ENCODE measurements at regions not wholly inside any gene's neighbourhood (a gene's known extent, or its start where the extent isn't known, plus 50 kb on each side); places are given as distances from the start of the nearest gene placed in this dataset.

GRCh38 chr13:58680115-58680514 is 1048.6 kb downstream of the PCDH17 start:
- TF ChIP-seq, protein P1, sequence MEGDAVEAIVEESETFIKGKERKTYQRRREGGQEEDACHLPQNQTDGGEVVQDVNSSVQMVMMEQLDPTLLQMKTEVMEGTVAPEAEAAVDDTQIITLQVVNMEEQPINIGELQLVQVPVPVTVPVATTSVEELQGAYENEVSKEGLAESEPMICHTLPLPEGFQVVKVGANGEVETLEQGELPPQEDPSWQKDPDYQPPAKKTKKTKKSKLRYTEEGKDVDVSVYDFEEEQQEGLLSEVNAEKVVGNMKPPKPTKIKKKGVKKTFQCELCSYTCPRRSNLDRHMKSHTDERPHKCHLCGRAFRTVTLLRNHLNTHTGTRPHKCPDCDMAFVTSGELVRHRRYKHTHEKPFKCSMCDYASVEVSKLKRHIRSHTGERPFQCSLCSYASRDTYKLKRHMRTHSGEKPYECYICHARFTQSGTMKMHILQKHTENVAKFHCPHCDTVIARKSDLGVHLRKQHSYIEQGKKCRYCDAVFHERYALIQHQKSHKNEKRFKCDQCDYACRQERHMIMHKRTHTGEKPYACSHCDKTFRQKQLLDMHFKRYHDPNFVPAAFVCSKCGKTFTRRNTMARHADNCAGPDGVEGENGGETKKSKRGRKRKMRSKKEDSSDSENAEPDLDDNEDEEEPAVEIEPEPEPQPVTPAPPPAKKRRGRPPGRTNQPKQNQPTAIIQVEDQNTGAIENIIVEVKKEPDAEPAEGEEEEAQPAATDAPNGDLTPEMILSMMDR (IDR thresholded peaks at IDR 0.05) = no peak
- no peak for TF ChIP-seq POLR2A (IDR thresholded peaks at IDR 0.05)
